ENCODE measurements at regions not wholly inside any gene's neighbourhood (a gene's known extent, or its start where the extent isn't known, plus 50 kb on each side); places are given as distances from the start of the nearest gene placed in this dataset.
"Not testable (repeated sequence)": the region's sequence is repeated elsewhere in the genome, so short reads cannot be mapped to it uniquely, and the experiment has no call there.

- H3K27ac ChIP-seq = no peak overlapping the region
- no peaks in the 10 kb centered on the region for H3K4me1 ChIP-seq
- TF ChIP-seq CTCF (IDR thresholded peaks at IDR 0.05) = no peak
- no peaks in the 10 kb centered on the region for H3K9me3 ChIP-seq
- H3K4me3 ChIP-seq = no peak overlapping the region
- no peaks in the 10 kb centered on the region for H3K27me3 ChIP-seq
- intact Hi-C loops (cut with DNase I) = no loop called here
- no peaks in the 10 kb centered on the region for H3K36me3 ChIP-seq
- no peak for DNase-seq (ENCODE audit: low spot score in 2 of 2)
Observed at GRCh38 chr1:65650682-65651081, 142.0 kb upstream of the PDE4B start.

GRCh38 chr1:65654526-65654925 is 138.2 kb upstream of the PDE4B start:
- DNase-seq (ENCODE audit: low spot score in 2 of 2); H3K27me3 ChIP-seq; H3K4me3 ChIP-seq; H3K9me3 ChIP-seq; H3K36me3 ChIP-seq; H3K27ac ChIP-seq; intact Hi-C loops (cut with DNase I); H3K4me1 ChIP-seq: not testable (repeated sequence)

GRCh38 chr1:65657609-65658008 is 135.1 kb upstream of the PDE4B start:
- H3K36me3 ChIP-seq; intact Hi-C loops (cut with DNase I); DNase-seq (ENCODE audit: low spot score in 2 of 2): not testable (repeated sequence)

GRCh38 chr1:65658122-65658521 is 134.6 kb upstream of the PDE4B start:
- no peaks in the 10 kb centered on the region for H3K9me3 ChIP-seq
- intact Hi-C loops (cut with DNase I) = no loop called here
- DNase-seq (ENCODE audit: low spot score in 2 of 2) = no peak
- TF ChIP-seq CTCF (IDR thresholded peaks at IDR 0.05) = no peak
- H3K27me3 ChIP-seq = no peaks in the 10 kb centered on the region
- no peaks in the 10 kb centered on the region for H3K36me3 ChIP-seq
- H3K27ac ChIP-seq = no peak overlapping the region
- no peaks in the 10 kb centered on the region for H3K4me1 ChIP-seq
- no peak overlapping the region for H3K4me3 ChIP-seq

More at GRCh38 chr1:65657609-65658008, 135.1 kb upstream of the PDE4B start:
- H3K4me1 ChIP-seq, H3K27me3 ChIP-seq, H3K4me3 ChIP-seq, H3K27ac ChIP-seq, H3K9me3 ChIP-seq: not testable (repeated sequence)

- no peaks in the 10 kb centered on the region for H3K27me3 ChIP-seq
- TF ChIP-seq CTCF (IDR thresholded peaks at IDR 0.05) = no peak
- DNase-seq (ENCODE audit: low spot score in 2 of 2) = no peak
- H3K9me3 ChIP-seq = no peaks in the 10 kb centered on the region
- intact Hi-C loops (cut with DNase I) = no loop called here
- H3K36me3 ChIP-seq = no peaks in the 10 kb centered on the region
- no peaks in the 10 kb centered on the region for H3K4me1 ChIP-seq
- no peak overlapping the region for H3K27ac ChIP-seq
- H3K4me3 ChIP-seq = no peak overlapping the region
Observed at GRCh38 chr1:65668368-65668767, 124.3 kb upstream of the PDE4B start.

GRCh38 chr1:65670518-65670917 is 122.2 kb upstream of the PDE4B start:
- no peak for TF ChIP-seq CTCF (IDR thresholded peaks at IDR 0.05)
- H3K4me1 ChIP-seq = no peaks in the 10 kb centered on the region
- intact Hi-C loops (cut with DNase I) = no loop called here
- H3K4me3 ChIP-seq = no peak overlapping the region
- H3K27me3 ChIP-seq = no peaks in the 10 kb centered on the region
- no peak for DNase-seq (ENCODE audit: low spot score in 2 of 2)
- H3K27ac ChIP-seq = no peak overlapping the region
- no peaks in the 10 kb centered on the region for H3K36me3 ChIP-seq
- H3K9me3 ChIP-seq = no peaks in the 10 kb centered on the region

- no peak for TF ChIP-seq CTCF (IDR thresholded peaks at IDR 0.05)
- Histone ChIP-seq H3K4me1 (no peaks in the 10 kb centered on the region), H3K36me3 (no peaks in the 10 kb centered on the region), H3K27me3 (no peaks in the 10 kb centered on the region), H3K4me3 (no peak overlapping the region), H3K27ac (no peak overlapping the region), H3K9me3 (no peaks in the 10 kb centered on the region)
- DNase-seq (ENCODE audit: low spot score in 2 of 2) = no peak
- intact Hi-C loops (cut with DNase I) = no loop called here
Observed at GRCh38 chr1:65674522-65674921, 118.2 kb upstream of the PDE4B start.
